HCEC 1CT (cell line): ENCODE measurements at regions not wholly inside any gene's neighbourhood (a gene's known extent, or its start where the extent isn't known, plus 50 kb on each side); places are given as distances from the start of the nearest gene placed in this dataset.

Experiments used
- DNase-seq: peaks from one replicate; pipeline ENCODE4 v3.0.0-alpha.2; 2017

GRCh38 chr5:74421377-74421776, 219.2 kb downstream of the ENC1 start:
- no peak for DNase-seq

DNA sequence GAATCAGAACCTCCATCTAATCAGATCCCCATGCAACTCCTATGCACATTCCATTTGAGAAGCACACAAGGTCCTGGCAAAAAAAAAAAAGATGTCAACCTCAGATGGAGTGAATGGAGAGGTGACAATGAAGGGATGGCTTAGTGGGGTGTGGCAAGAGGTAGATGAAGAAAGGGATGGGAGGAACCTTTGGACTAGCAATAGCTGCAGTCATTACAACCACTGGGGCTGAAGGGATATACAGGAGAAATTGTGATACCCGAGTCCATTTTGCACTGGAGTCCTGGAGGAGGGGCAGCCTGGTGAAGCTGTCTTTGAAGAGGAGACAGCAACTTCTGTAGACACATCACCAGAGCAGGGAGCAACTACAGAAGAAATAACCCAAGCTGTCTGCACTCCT, 219.6 kb downstream of the ENC1 start:
- DNase-seq: no peak

DNA sequence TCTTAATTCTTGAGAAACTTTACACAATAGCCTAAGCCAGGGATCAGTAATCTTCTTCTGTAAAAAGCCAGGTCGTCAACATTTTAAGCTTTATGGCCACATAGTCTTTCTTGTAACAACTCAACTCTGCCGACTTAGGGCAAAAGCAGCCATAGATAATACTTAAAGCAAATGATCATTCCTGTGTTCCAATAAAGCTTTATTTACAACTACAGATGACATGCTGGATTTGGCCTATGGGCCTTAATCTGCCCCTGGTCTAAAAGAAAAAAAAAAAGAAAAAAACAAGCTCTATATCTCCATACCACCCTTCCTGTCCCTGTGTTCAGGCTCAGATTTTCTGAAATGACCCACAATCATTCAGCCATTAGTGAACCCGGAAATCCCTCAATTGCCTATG, 220.3 kb downstream of the ENC1 start:
- no peak for DNase-seq

DNA sequence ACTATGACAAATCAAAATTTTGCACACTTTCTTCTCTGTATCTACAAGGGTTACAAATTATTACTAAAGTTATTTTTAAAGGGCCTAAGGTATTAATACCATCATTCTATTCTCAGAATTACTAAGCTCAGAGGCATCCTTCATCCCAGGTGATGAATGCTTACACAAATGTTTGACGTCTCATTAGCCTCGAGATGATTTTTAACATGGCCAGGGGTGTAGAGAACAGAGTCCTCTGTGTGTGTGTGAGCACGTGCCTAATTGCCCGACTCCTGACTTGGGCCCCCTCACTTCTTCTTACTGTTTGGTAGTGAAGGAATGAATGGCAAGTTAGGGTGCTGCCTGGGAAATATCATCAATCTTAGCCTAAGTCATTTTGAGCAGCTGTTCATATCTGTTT, 221.1 kb downstream of the ENC1 start:
- no peak for DNase-seq

DNA sequence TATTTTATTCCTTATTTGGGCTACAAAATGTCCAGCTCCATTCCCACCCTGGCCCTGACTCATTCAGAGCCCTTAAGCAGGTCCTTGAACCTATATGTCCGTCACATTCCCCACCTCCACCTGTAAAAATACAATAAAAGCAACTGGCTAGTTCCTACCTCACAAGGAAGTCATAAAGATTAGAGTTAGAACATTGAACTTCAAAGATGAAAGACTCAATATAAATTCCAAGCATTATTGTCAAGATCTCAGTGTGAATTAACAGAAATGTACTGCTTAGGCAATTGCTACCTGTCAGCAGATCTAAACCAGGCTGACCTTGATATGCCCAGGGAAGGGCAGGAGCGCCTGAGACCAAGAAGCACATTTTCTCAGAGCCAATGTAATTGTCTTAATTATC, 221.8 kb downstream of the ENC1 start:
- DNase-seq: no peak

DNA sequence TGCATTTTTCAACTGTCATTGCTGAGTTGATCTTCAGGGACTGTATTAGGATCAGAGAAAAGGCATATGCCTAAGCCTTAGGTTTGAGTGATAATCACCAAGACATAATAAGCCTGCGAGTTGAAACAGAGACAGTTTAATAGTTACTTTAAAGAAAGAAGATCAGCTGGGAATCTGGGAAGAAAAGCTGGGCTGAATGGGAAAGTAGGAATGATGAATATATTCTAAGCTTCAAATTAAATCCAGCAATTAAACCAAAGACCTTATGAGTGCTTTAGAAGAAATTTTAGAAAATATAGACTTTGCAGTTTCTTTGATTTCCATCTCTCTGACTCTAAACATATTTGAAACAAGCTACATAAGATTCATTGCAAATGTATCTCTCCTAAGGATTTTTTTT, 222.3 kb downstream of the ENC1 start:
- DNase-seq: no peak

DNA sequence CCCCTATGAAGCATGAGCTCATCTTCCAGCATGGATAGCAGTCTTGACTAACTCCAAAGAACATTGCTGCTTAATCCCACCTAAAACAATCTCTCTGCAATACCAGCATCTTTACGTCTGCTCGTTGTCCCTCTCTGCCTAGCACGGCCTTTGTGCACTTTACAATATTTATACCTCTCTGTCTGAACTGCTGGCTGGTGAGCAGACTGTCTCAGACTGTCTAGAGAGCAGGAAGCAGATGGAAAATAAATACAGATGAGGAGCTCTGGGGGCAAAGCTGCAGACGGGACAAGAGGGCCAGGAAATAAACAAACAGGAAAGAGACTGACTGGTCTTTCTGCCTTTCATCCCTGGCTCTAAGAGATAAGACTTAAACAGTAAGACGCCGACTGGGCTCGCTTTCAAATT, 224.8 kb downstream of the ENC1 start:
- DNase-seq: no peak

GRCh38 chr5:74414228-74414627, 226.3 kb downstream of the ENC1 start:
- no peak for DNase-seq

DNA sequence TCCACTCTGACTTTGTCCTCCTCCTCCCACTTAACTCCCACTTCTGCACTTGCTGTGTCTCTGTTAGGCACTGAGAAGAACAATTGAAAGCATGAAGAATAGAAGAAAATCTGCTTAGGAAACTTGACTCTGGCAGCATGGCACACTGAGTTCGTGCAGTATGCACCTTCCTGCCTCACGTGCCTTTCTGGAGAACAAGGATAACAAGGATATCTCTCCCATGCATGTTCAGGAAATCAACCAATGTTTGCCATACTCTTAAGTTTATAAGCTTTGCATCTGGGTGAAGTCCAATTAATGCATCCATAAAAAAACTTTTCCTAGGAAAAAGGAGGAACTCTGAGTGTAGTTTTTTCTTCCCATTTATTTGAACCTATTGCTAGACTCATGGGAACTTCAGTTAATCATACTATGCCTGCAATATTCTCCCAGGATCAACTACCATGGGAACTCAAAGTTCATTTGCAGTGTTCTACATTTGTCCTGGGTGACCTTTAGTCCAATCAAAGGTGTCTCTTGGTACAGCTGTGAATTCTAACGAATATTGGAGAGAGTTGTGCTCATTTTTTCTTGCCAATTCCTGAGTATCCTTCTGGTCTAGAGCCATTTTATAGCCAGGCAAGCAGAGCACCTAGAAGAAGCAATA, 227.0 kb downstream of the ENC1 start:
- no peak for DNase-seq

- no peak for DNase-seq
Measured at GRCh38 chr5:74412066-74412465, 228.5 kb downstream of the ENC1 start.

DNA sequence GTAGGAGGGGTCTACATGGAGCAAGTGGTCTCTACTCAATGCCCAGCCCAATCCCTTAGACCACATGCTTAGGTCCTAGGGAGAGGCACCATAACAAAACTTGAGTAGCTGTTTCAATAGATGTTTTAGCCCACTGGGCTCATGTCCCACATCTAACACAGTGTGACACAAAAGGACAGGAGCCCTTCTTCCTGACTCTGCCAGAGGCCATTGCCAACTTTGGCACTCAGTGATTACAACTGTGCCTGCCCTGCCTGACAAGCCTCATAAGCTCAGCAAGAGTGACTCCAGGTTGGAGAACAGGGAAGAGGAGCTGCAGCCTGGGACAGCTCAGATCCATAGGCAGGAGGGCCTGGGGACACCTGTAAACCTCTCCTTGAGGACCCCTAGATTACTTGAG, 230.8 kb downstream of the ENC1 start:
- no peak for DNase-seq

- no peak for DNase-seq
Measured at GRCh38 chr5:74409166-74409706, 231.3 kb downstream of the ENC1 start.

DNA sequence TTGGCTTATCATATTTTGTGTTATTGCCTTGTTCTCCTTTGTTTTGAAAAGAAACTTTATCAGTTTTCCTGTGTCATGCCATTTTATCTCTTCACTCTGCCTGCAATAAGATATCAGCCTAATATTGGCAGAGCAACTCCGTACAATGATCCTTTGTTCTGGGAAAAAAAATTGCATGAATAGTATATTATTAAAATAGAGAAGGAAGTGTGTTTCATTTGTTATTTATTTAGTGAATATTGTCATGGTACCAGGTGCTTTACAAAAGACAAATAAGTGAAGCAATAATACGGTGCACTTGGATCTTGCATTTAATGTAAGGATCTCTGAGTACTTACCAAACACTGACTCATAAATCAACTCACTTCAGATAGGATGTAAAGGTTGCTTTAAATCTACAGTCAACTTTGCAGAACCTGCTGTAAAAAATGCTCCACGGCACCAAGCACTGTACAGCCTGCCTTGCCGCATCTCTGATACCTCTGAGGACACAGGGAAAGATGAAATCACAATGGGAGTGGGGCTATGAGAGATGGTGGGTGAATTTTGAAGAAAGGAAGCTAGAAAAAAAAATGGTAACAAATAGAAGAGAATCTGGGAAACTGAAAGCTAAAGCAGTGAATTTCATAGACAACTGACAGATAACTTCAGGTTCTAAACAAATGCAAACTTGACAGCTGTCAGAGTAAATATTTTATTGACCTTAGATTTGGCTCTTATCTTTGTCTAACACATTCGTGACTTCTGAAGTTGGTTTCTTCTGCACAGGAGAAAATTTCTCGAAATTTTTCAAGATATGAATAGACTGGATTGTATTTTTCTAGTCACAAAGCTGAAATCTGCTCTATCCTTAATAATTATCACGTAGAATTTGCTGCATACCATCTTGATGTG, 232.1 kb downstream of the ENC1 start:
- no peak for DNase-seq

DNA sequence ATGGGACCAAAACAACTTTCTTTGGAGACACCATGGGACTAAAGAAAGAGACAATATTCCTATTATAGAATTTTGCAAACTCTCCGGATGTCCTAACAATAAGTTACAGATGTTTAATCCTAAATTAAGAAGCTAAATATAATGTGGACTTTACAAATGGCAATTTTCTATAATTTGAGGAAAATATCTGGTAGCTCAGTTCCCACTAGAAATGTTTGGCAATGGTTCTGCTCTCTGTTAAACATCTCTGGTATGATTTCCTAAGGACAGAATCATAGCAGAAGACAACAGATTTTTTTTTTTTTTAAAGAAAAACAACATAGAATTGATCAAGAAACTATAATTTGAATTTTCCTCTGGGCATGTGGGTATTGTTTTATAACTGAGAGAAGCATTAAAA, 232.8 kb downstream of the ENC1 start:
- DNase-seq: no peak

- DNase-seq: no peak
Measured at GRCh38 chr5:74406844-74407243, 233.7 kb downstream of the ENC1 start.

GRCh38 chr5:74405593-74405992, 234.9 kb downstream of the ENC1 start:
- DNase-seq: no peak

DNA sequence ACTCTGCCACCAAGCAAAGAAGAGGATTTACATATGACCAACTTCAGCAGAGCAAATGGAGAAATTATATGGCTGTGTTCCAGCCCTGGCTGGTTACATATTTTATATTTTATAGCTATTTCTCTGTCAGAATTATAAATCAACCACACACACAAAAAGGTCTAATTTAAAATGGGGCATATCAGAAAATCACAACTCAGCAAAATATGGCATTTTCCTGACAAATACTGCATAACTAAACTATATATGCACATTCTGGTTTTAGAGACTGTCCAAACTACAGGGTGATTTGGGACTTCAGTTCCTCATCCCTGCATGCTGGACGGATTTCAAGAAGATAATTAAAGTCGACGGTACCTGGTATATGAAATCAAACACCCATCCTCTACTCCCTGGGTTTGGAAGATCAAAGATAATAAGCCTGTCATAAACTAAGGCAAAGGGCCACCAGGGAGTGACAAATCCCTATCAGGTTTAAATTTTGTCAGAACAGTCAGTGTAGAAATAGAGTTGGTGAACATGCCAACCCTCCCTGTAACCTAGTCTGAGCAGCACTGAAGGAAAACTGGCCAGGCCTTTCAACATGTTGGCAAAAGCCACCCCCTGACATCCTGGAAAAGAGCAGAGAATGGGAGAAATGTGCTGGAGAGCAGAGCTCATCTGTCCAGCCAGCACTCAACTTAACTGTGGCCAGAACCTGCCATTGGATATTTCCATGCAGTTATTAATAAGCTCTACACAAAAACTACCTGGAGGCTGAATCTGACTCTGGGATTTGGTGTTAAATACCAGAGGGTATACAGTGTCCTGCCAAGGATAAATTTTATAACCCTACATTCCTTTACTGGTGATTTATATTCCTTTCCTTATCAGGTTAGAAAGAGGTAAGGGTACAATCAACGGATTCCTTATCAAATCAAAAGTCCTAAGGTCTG, 235.7 kb downstream of the ENC1 start:
- DNase-seq: no peak

DNA sequence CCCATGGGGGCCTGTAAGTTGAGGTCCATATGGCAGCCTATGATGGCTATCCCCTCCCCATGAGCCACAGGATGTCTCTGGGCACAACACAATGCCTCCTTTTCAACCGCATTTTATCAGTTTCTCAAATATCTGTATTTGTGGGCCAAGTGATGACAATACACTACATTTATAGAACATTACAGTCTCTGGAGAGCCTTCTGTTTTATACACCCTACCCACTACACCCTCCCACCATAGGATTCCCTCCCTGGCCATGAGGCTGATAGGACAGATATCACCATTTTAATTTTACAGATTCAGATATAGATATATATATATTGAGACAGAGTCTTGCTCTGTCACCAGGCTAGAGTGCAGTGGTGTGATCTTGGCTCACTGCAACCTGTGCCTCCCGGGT, 236.8 kb downstream of the ENC1 start:
- no peak for DNase-seq

DNA sequence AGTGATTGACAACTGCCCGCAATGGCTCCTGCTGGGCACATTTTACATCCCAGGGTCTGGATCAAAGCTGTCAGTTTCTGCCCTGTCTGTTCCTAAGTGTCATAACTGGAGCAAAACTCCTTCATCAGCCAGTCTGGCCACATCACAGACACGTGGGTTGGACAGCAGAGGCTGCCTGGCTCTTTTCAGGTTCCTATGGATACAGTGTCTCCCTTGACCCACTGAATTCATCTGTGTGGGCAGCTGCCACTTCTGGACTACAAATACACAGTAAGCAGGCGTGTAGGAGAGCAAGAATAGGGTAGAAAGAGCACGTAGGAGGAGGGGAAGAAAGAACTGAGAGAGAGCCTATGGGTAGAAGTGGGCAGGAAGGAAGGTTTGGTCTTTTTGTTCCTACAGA, 238.0 kb downstream of the ENC1 start:
- DNase-seq: no peak

DNA sequence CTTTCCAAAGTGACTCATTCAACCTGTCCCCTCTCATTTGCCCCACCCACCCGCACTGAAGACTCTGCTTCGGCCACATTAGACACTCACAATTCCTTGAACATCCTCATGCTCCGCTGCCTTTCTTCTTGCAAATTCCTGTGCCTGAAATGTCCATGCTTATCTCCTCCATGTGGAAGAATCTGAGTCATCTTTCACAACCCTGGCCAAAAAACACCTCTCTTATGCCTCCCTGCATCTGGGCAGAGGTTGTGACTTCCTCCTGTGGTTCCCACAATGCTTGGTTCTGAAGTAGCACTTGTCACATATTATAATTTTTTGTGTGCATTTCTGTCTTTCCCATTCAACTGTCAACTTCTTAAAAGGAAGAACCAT, 238.6 kb downstream of the ENC1 start:
- no peak for DNase-seq

DNA sequence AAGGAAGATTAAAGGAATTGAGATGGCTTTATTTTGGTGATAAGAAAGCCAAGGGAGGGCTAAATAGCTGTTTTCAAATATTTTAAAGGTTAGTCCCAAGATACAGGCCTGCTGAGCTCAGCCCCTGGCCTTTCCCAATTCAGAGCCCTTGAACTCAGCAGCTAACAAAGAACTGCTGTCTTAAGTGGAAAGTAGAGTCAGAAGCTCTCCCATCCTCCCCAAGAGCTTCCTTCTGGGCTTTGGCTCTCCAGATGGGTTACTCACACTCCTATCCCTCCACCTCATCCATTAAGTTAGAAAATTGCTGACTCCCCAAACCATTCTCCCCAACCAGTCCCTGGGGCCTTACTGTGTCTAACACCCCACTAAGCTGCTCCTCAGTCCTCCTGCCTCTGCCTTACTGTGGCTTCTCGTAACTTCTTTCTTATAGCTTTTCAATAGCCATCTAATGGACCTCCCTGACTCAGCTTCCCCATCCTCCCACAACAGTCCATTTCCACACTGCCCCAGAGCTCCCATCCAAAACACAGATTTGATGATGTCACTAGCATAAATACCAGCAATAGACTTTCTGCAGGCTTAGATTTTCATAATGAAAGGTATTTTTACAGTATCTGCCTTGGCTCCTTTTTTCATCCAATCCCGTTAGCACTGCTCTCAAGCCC, 239.1 kb downstream of the ENC1 start:
- no peak for DNase-seq

- DNase-seq: no peak
Measured at GRCh38 chr5:74400067-74400466, 240.5 kb downstream of the ENC1 start.
